ES-I3 (cell line): ENCODE measurements at regions not wholly inside any gene's neighbourhood (a gene's known extent, or its start where the extent isn't known, plus 50 kb on each side); places are given as distances from the start of the nearest gene placed in this dataset.

Experiments used
- H3K36me3 ChIP-seq: 2 replicates; pipeline ENCODE4 v1.6.1; 2013; ENCODE audit warnings: mild to moderate bottlenecking, low read length, control low read depth, moderate library complexity; ENCODE audit not compliant: insufficient read depth
- H3K4me1 ChIP-seq: 2 replicates; pipeline ENCODE4 v1.6.1; 2013; ENCODE audit warnings: mild to moderate bottlenecking, control low read depth, low read length; ENCODE audit not compliant: insufficient read depth
- H3K9ac ChIP-seq: 2 replicates; pipeline ENCODE4 v1.6.1; 2013; ENCODE audit warnings: low read depth, mild to moderate bottlenecking, low read length, moderate library complexity
- H3K9me3 ChIP-seq: 2 replicates; pipeline ENCODE4 v1.6.1; 2013; ENCODE audit warnings: mild to moderate bottlenecking, low read length, moderate library complexity; ENCODE audit not compliant: control insufficient read depth, insufficient read depth

DNA sequence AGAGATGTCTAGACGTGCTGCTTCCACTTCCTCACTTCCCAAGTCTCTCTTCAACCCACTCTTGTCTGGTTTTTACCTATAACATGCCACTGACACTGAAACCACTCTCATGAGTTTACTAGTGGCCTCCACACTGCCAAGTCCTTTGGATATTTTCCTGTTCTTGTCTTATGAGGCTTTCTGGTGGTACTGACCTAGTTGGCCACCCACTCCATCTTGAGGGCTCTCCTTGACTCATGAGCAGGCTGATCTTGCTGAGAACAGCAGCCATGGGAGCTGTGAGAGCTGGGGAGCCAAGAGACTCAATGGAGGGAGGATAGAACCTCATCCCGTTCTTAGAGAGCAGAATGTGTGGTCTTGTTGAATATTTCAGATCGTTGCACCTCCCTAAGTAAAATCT, 283.4 kb upstream of the PRDM1 start:
- Histone ChIP-seq H3K9me3 (no peaks in the 10 kb centered on the region; the same call in 1 of the 2 replicates), H3K4me1 (no peaks in the 10 kb centered on the region), H3K9ac (no peak overlapping the region), H3K36me3 (no peaks in the 10 kb centered on the region)

- H3K36me3 ChIP-seq: no peaks in the 10 kb centered on the region
- no peaks in the 10 kb centered on the region; the same call in 1 of the 2 replicates for H3K9me3 ChIP-seq
- peaks cover 6% of the 10 kb centered on the region; the same call in 1 of the 2 replicates for H3K4me1 ChIP-seq
- H3K9ac ChIP-seq: no peak overlapping the region
Observed at GRCh38 chr6:105800871-105801270, 285.3 kb upstream of the PRDM1 start.

- Histone ChIP-seq H3K36me3 (no peaks in the 10 kb centered on the region), H3K4me1 (peaks cover 9% of the 10 kb centered on the region; the same call in 1 of the 2 replicates), H3K9me3 (no peaks in the 10 kb centered on the region; the same call in 1 of the 2 replicates), H3K9ac (no peak overlapping the region)
Observed at GRCh38 chr6:105800398-105800797, 285.7 kb upstream of the PRDM1 start.

GRCh38 chr6:105799056-105799455, 287.1 kb upstream of the PRDM1 start:
- no peak overlapping the region for H3K9ac ChIP-seq
- H3K36me3 ChIP-seq: no peaks in the 10 kb centered on the region
- no peaks in the 10 kb centered on the region for H3K9me3 ChIP-seq
- peaks cover 14% of the 10 kb centered on the region; the same call in 1 of the 2 replicates for H3K4me1 ChIP-seq

DNA sequence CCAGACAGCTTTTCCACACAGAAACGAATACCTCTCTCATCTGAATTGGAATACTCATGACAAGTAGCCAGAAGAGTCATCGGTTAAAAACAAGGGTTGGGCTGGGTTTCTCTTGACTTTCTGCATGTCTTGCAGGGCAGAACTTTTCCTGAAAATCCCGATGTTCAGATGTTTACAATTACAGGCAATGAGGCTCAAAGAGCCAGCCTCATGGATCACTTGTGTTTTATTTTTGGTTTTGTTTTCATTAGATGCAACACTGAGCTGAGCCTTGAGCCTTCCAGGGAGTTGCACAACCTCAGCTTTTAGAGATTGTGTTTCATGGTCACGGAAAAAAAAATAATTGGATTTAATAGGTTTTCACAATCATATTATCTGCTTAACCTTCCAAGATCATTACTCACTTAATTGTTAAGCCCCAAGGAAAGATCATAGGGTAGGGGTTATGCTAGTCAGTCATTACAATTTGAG, 288.1 kb upstream of the PRDM1 start:
- Histone ChIP-seq H3K9me3 (no peaks in the 10 kb centered on the region), H3K9ac (no peak overlapping the region), H3K4me1 (peaks cover 14% of the 10 kb centered on the region; the same call in 1 of the 2 replicates), H3K36me3 (no peaks in the 10 kb centered on the region)

DNA sequence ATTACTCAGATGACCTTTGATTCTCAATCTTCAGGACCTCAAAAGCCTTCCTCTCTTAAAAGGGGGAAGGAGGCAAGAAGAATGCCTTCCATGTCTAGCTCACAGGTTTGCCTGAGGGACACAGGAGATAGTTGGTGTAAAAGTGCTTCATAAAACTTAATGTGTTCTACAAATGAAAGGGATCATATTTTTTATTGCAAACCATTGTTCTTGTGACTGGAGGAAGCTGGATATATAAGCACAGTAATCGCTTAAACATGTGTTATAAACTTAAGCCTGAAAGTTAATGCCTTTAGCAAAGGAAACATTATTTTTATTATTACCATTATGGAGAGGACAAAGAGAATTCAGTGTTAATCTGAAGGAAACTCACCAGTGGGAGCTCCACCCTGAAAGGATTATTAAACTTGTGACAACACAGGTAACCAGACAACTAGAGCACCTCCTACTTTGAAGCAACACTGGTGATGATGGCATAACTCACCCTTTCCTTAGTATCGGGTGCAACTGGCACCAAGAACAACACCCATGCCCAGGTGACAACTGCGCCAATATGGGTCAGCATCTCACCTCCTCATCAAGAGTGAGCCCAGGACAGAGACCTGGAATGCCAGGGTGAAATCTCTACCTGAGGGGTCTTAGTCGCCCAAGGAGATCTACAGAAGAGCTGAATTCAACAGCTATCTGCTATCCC, 288.7 kb upstream of the PRDM1 start:
- Histone ChIP-seq H3K36me3 (no peaks in the 10 kb centered on the region), H3K4me1 (peaks cover 14% of the 10 kb centered on the region; the same call in 1 of the 2 replicates), H3K9ac (no peak overlapping the region), H3K9me3 (no peaks in the 10 kb centered on the region)

GRCh38 chr6:105795913-105796517, 290.1 kb upstream of the PRDM1 start:
- H3K9me3 ChIP-seq: no peaks in the 10 kb centered on the region
- no peaks in the 10 kb centered on the region for H3K36me3 ChIP-seq
- H3K9ac ChIP-seq: no peak overlapping the region
- H3K4me1 ChIP-seq: peaks cover 14% of the 10 kb centered on the region; the same call in 1 of the 2 replicates

GRCh38 chr6:105795366-105795765, 290.8 kb upstream of the PRDM1 start:
- H3K4me1 ChIP-seq: peaks cover 14% of the 10 kb centered on the region; the same call in 1 of the 2 replicates
- H3K9ac ChIP-seq: no peak overlapping the region
- H3K36me3 ChIP-seq: no peaks in the 10 kb centered on the region
- no peaks in the 10 kb centered on the region for H3K9me3 ChIP-seq

DNA sequence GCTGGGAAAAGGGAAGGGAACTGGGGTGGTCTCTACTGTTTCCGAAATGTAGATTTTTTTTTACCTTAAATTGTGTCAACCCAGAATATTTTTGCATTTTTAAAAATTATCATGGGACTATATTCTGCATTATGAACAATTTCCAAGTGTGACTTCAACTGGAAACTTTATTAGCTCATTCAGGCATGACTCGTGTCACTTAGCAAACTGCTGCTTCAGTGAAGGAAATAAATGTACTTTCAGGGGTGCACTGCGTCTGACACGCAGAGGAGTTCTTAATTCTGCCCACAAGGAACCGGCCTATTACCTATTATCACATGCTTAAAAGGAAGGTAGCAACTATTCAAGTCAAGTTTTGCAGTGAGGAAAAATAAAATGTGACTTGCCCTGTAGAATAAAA, 291.3 kb upstream of the PRDM1 start:
- peaks cover 14% of the 10 kb centered on the region; the same call in 1 of the 2 replicates for H3K4me1 ChIP-seq
- no peaks in the 10 kb centered on the region for H3K36me3 ChIP-seq
- no peaks in the 10 kb centered on the region for H3K9me3 ChIP-seq
- H3K9ac ChIP-seq: no peak overlapping the region

GRCh38 chr6:105794239-105794638, 291.9 kb upstream of the PRDM1 start:
- no peaks in the 10 kb centered on the region for H3K36me3 ChIP-seq
- H3K9ac ChIP-seq: no peak overlapping the region
- no peaks in the 10 kb centered on the region for H3K9me3 ChIP-seq
- H3K4me1 ChIP-seq: peaks cover 14% of the 10 kb centered on the region; the same call in 1 of the 2 replicates

DNA sequence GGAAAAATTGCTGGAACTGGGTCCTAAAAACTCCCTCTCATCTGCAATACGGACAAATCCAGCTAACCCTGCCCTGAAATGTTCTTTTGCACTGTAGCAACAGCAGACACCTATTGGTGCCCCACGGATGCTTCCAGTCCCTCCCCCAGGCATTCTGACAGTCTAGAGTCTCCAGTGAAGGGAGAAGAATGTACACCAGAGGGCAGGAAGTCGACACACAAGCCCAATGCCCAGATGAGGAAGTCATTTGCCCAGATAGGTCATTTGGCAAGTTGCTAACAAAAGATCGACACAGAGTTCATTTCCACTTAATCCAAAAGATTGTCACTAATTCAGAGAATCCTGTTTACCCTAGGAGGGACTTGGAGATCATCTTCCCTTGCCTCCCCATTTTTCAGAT, 293.0 kb upstream of the PRDM1 start:
- Histone ChIP-seq H3K36me3 (no peaks in the 10 kb centered on the region), H3K4me1 (peaks cover 14% of the 10 kb centered on the region; the same call in 1 of the 2 replicates), H3K9me3 (no peaks in the 10 kb centered on the region), H3K9ac (no peak overlapping the region)

- no peaks in the 10 kb centered on the region for H3K9me3 ChIP-seq
- H3K36me3 ChIP-seq: no peaks in the 10 kb centered on the region
- H3K9ac ChIP-seq: no peak overlapping the region
- peaks cover 14% of the 10 kb centered on the region; the same call in 1 of the 2 replicates for H3K4me1 ChIP-seq
Observed at GRCh38 chr6:105791583-105792318, 294.4 kb upstream of the PRDM1 start.

DNA sequence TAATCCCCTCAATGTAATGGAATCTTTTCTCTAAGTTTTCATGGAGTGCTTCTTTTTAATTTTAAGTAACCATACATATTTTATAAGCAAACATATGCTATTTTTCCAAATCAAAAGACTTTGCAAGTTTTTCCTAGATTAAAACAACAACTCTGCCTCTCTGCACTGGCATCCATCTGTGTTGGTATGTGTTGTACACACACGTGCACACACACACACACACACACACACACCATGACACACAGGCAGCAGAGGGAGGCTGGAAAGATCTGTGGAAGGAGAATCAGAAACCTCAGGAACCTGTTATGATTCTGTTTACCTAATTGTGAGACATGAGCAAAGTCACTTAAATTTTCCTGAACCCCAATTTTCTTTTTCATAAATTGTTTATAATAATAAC, 295.0 kb upstream of the PRDM1 start:
- Histone ChIP-seq H3K4me1 (peaks cover 11% of the 10 kb centered on the region; the same call in 1 of the 2 replicates), H3K9me3 (no peaks in the 10 kb centered on the region), H3K9ac (no peak overlapping the region), H3K36me3 (no peaks in the 10 kb centered on the region)

DNA sequence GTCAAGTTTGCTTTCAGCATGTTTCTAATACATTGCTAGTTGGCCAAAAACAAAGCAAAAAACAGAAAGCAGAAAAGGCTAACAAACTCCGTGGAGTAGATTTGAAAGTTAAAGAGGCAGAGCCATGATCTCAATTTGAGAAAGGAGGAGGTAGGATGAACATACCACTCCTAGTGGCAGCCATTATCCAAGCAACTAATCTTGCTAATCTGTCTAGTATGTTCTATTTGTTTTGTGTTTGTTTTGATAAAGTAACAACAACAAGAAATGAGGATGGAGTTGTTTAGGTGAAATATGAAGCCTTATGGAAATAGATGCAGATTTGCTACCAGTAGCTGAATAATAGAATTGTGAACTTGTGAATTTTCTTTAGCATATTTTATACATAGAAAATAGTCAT, 295.5 kb upstream of the PRDM1 start:
- Histone ChIP-seq H3K9me3 (no peaks in the 10 kb centered on the region), H3K9ac (no peak overlapping the region), H3K4me1 (peaks cover 6% of the 10 kb centered on the region; the same call in 1 of the 2 replicates)

More for the DNA sequence above, 295.5 kb upstream of the PRDM1 start:
- H3K36me3 ChIP-seq: no peaks in the 10 kb centered on the region
